ENCODE measurements at regions not wholly inside any gene's neighbourhood (a gene's known extent, or its start where the extent isn't known, plus 50 kb on each side); places are given as distances from the start of the nearest gene placed in this dataset.
"Not testable (repeated sequence)": the region's sequence is repeated elsewhere in the genome, so short reads cannot be mapped to it uniquely, and the experiment has no call there.

GRCh38 chr22:48500471-48501230 is 1327.0 kb downstream of the BRD1 start:
- H3K4me1 ChIP-seq (ENCODE audit: insufficient read depth, poor library complexity, severe bottlenecking) = no peaks in the 10 kb centered on the region
- no peak for ATAC-seq (ENCODE audit: low read depth)
- no peaks in the 10 kb centered on the region for H3K36me3 ChIP-seq (ENCODE audit: low read depth)
- no peaks in the 10 kb centered on the region for H3K9me3 ChIP-seq (ENCODE audit: severe bottlenecking)
- no peak overlapping the region for H3K4me3 ChIP-seq (ENCODE audit: severe bottlenecking)
- DNase-seq (ENCODE audit: low spot score) = no peak
- H3K27me3 ChIP-seq (ENCODE audit: insufficient read depth, poor library complexity, severe bottlenecking) = no peaks in the 10 kb centered on the region
- no peak for TF ChIP-seq CTCF (IDR thresholded peaks at IDR 0.05; ENCODE audit: poor library complexity, severe bottlenecking)
- no peak overlapping the region for H3K27ac ChIP-seq (ENCODE audit: poor library complexity, severe bottlenecking)

- Histone ChIP-seq H3K27ac (ENCODE audit: poor library complexity, severe bottlenecking) (no peak overlapping the region), H3K27me3 (ENCODE audit: insufficient read depth, poor library complexity, severe bottlenecking) (no peaks in the 10 kb centered on the region), H3K4me3 (ENCODE audit: severe bottlenecking) (no peak overlapping the region), H3K36me3 (ENCODE audit: low read depth) (no peaks in the 10 kb centered on the region), H3K4me1 (ENCODE audit: insufficient read depth, poor library complexity, severe bottlenecking) (no peaks in the 10 kb centered on the region), H3K9me3 (ENCODE audit: severe bottlenecking) (no peaks in the 10 kb centered on the region)
- DNase-seq (ENCODE audit: low spot score) (no peak), ATAC-seq (ENCODE audit: low read depth) (no peak)
- TF ChIP-seq CTCF (IDR thresholded peaks at IDR 0.05; ENCODE audit: poor library complexity, severe bottlenecking) = no peak
These were observed 1327.9 kb downstream of the BRD1 start for GRCh38 chr22:48499456-48500425.

- no peak for ATAC-seq (ENCODE audit: low read depth)
- no peak for TF ChIP-seq CTCF (IDR thresholded peaks at IDR 0.05; ENCODE audit: poor library complexity, severe bottlenecking)
- Histone ChIP-seq H3K27ac (ENCODE audit: poor library complexity, severe bottlenecking) (no peak overlapping the region), H3K4me3 (ENCODE audit: severe bottlenecking) (no peak overlapping the region), H3K36me3 (ENCODE audit: low read depth) (no peaks in the 10 kb centered on the region), H3K4me1 (ENCODE audit: insufficient read depth, poor library complexity, severe bottlenecking) (no peaks in the 10 kb centered on the region), H3K27me3 (ENCODE audit: insufficient read depth, poor library complexity, severe bottlenecking) (no peaks in the 10 kb centered on the region), H3K9me3 (ENCODE audit: severe bottlenecking) (no peaks in the 10 kb centered on the region)
- DNase-seq (ENCODE audit: low spot score) = no peak
These were observed 1328.9 kb downstream of the BRD1 start for GRCh38 chr22:48498526-48499331.

GRCh38 chr22:48497743-48498520 is 1329.7 kb downstream of the BRD1 start:
- H3K27ac ChIP-seq (ENCODE audit: poor library complexity, severe bottlenecking); ATAC-seq (ENCODE audit: low read depth); H3K27me3 ChIP-seq (ENCODE audit: insufficient read depth, poor library complexity, severe bottlenecking); H3K36me3 ChIP-seq (ENCODE audit: low read depth); H3K4me3 ChIP-seq (ENCODE audit: severe bottlenecking); H3K4me1 ChIP-seq (ENCODE audit: insufficient read depth, poor library complexity, severe bottlenecking); H3K9me3 ChIP-seq (ENCODE audit: severe bottlenecking): not testable (repeated sequence)
- DNase-seq (ENCODE audit: low spot score) = peak; percentile 9
